HT1080 (cell line): ENCODE measurements at regions not wholly inside any gene's neighbourhood (a gene's known extent, or its start where the extent isn't known, plus 50 kb on each side); places are given as distances from the start of the nearest gene placed in this dataset.
"Not testable (repeated sequence)": the region's sequence is repeated elsewhere in the genome, so short reads cannot be mapped to it uniquely, and the experiment has no call there.

Experiments
- DNase-seq: peaks from one replicate; pipeline ENCODE4 v3.0.0-alpha.2; 2015; ENCODE audit warnings: low read depth

DNA sequence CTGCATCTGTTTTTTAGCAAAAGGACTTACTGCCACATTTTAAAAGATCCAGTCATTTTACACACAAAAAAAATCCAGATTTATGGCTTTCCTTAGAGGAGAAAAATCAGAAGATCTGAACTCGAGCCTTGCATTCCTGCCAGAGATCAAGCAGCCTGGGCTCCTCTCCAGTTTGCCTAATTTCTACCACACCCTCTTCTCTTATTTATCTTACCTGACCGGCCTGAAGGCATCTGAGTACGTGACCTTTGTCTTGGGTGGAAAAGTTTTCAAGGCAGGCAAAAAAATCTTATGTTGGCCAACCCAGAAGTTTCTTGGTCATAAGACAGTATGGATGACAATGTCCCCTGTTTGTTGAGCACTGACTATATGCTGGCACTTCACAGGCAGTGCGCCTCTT, 60.3 kb downstream of the CHRD start:
- no peak for DNase-seq

DNA sequence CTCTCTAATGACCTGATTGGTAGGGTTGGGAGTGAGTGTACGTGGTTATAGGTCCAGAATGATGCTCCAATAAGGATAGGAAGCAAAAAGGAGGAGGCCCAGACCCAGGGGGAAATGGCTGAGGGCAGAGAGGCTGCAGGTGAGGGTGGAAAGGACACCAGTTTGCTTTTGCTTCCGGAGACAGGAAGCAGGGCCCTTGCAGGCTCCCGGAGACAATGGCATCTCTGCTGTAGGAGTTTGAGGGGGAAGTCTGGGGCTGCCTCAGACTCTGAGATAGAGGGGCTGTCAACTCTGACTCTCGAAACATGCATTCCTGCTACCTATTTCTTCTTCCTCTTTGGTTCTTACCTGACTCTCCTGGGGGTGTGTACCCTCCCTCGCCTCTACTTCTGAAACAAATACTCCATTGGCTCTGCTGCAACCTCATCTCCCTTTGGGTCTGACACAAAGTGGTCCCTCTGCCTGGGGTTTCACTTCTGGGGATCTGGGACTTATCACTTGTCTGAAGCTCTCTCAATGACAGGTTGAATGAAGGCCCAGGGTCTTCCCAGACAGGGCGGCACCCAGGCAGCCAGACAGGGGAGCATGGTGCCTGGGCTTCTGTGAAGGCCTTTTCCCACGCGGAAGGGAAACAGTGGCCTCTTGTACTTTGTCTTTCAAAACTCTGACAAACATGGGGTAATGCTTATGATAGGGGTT, 61.5 kb downstream of the CHRD start:
- no peak for DNase-seq

DNA sequence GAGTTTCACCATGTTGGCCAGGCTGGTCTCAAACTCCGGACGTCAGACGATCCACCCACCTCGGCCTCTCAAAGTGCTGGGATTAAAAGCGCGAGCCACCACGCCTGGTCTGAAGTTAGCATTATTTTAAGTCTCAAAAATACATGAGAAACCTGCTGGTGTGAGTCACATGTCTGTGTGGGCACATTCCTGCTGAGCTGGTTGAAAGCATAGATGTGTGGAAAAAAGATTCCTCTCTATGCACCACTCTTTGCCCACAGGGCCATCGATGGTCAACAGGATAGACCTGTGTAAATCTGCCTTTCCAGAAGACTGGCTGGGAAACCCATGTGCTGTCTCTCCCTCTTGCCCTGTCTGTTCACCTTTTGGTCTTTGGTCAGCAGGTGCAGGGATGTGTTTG, 63.5 kb downstream of the CHRD start:
- DNase-seq = peak; percentile 25

DNA sequence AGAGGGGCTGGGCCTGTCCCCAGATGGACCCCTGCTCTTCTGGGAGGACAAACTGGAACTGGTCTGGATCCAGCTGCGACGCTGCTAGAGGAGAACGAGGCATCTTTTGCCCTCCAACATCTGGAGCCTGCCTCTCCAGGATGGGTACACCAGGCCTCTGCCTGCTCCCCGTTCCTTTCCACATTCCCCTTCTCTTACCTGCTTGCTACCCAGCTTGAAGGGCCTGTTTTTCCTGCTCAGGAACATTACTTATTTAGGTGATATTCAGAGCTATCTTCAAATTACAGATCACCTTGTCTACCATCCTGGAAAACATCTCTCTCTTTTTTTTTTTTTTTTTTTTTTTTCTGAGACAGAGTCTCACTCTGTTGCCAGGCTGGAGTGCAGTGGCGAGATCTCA, 64.0 kb downstream of the CHRD start:
- no peak for DNase-seq

DNA sequence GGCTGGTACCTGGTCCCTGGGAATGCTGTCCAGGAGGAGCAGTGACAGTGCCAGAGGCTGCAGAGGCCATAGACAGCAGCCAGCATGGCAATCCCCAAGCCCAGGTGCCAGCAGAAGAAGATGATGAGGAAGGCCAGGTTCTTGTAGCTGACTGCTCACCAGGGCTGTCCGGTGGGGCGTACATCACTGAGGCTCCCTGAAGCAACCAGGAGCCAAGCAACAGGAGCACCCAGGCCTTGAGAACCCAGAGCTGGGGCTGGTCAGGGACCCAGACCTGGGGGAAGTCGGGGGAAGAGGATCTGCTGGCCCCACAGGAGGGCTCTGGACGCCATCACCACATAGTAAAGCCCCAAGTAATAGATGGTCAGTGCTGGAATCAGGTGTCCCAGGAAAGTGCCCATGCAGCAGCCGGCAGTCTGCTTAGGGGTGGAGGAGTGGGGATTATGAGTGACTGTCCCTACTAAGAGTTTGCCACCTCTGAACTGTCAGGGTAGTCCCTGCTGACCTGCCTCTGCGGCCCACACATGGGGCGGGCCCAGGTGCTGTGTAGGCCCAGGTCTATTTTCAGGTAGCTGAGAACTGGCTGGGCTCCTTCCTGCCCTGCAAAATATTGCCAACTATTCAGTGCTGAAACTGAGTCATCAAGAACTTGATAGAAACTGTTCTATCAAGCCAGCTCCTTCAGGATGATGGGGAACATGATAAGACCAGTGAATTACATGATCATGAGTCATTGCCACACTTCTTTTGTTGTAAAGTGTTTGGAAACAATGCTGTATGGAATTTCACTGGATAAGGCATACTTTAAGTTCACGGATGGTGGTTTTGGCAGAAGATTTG, 68.7 kb downstream of the CHRD start:
- peak; percentile 98 for DNase-seq

DNA sequence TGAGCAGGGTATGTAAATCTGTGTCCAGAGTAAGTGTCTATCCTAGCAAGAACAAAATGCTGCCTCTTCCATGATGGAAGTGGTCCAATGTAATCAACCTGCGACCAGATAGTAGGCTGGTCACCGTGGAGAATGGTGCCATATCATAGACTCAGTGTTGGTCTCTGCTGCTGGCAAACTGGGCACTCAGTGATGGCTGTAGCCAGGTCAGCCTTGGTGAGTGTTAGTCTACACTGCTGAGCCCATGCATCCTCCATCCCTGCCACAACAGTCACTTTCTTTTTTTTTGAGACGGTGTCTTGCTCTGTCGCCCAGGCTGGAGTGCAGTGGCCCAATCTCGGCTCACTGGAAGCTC, 69.3 kb downstream of the CHRD start:
- no peak for DNase-seq

DNA sequence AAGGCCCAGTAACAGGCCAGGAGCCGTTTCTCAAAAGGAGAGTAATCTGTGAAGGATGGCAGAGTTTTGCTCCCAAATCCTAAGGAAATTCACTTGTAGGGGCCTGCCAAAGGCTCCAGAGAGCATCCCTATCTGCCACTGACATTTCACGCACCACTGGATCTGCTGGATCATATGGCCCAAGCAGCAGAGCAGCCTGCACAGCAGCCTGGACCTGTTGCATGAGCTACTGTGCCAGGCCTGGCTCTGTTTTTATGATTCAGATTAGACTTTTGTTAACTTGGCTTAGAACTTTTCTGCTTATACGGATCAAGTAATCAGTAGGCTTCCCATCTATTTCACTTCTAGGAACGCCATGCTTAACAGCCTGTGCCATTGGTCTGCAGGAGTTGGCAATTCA, 70.7 kb downstream of the CHRD start:
- no peak for DNase-seq

DNA sequence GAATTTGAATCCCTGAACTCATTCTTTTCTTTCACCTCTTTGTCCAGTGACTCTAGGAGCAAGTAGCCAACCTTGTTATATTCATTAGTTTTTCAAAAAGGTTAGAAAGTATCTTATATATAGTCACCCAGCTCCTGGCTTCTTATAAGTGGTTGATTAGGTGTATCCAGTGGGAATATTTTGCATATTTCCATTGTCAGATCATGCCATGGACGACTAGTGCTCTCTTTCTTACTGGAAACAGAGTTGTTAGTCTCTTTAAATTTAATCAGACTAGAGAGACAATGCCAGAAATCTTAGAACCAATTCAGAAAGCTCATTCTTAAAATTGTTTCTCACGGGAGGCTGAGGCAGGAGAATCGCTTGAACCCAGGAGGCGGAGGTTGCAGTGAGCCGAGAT, 73.4 kb downstream of the CHRD start:
- no peak for DNase-seq

DNA sequence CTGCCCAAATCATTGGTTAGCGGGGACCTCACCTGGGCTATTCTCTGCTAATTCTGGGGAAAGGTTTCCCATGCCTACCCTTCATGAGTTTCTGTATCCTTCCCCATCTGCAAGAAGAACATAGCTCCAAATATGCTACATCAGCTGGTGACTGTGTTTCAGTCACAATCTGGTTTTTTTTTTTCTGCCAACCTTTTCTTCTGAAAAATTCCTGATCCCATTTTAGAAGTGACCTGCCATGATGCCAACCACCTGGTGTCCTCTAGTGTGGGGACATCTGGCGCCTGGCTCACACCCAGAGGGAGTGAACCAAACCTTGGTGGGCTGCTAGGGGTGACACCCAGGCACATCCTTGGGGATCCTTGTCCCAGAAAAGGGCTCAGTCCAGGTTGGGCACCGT, 76.1 kb downstream of the CHRD start:
- DNase-seq = no peak

DNA sequence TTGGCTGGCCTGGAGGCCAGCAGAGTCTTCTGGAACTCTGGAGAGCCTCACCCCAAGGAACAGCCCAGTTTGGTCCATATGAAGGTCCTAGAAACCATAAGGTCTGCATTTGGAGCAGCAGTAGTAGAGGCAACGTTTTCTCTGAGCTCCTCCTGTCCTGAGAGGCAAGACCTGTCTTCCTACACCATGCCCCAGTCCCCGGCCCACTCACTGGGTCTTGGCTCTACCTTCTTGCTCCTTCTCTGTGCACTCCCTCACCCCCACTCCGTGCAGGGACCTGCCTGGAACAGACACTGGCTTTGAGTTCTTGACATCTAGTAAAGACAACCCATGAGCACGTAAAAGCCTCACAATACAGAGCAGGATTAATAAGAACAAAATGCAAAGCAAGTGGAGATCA, 76.6 kb downstream of the CHRD start:
- DNase-seq = no peak

DNA sequence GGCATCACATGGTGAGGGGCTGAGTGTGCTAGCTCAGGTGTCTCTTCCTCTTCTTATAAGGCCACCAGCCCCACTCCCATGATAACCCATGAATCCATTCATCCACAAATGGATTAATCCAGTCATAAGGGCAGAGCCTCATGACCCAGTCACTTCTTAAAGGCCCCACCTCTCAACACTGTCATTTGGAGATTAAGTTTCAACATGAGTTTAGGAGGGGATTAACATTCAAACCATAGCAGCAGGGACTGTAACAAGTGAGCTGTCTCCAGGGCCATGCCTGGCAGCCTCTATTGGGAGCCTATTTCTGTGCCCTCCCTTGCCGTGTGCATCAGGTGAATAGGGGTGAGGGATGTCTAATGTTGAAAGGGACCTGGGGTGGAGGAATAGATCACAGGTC, 77.5 kb downstream of the CHRD start:
- DNase-seq = no peak

DNA sequence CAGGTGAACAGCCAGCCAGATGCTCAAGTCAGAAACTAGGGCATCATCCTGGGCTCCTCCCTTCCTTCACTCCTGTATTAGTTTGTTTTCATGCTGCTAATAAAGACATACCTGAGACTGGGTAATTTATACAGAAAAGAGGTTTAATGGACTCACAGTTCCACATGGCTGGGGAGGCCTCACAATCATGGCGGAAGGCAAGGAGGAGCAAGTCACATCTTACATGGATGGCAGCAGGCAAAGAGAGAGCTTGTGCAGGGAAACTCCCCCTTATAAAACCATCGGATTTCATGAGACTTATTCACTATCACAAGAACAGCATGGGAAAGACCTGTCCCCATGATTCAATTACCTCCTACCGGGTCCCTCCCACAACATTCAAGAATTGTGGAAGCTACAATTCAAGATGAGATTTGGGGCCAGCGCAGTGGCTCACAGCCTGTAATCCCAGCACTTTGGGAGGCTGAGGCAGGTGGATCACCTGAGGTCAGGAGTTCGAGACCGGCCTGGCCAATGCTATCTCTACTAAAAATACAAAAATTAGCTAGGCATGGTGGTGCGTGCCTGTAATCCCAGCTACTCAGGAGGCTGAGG, 78.0 kb downstream of the CHRD start:
- not testable (repeated sequence) for DNase-seq

DNA sequence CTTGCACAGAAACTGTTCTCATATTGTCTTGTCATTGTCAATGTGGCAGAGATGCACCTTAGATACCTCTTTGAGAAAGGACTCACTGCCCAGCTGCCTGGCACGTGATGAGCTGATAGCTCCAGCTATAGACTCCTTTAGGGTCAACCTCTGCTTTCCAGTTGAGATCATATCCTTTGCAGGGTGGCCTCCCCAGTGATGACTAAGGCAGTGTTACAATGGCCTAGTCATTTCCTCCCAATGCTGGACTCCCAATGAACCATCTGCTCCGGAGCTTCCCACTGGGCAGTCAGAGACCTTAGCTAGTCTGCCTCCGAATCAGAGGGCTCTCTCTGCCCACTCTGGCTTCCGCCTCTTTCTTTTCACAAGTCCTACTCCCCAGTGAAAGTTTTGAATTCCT, 79.5 kb downstream of the CHRD start:
- peak; percentile 99 for DNase-seq

DNA sequence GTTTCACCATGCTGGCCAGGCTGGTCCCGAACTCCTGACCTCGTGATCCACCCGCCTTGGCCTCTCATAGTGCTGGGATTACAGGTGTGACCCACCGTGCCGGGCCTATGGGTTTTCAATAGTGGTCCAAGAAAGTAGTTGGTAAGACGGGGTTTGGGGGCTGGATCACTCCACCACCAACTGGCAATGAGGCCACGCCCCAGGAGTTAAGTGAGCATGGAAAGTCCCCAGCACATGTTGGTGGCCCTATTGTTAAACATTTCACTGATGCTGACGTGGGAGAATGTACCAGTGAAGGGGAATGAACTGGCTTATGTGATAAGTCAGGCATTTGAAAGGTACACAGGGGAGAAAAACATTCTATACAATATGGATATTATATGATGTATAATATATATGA, 80.4 kb downstream of the CHRD start:
- DNase-seq = no peak

DNA sequence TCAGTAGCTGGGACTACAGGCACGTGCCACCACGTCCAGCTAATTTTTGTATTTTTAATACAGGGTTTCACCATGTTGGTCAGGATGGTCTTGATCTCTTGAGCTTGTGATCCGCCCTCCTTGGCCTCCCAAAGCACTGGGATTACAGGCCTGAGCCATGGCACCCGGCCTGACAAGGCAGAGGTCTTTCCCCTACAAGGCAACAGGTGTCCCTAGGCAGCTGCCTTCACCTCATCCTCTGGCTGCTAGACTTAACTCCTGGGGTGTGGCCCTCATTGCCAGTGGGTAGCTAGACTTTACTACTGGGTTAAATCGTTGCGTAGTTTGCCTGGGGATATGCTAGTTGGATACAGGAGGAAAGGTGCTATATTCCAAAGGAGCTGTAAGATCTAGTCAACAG, 81.4 kb downstream of the CHRD start:
- DNase-seq = no peak

DNA sequence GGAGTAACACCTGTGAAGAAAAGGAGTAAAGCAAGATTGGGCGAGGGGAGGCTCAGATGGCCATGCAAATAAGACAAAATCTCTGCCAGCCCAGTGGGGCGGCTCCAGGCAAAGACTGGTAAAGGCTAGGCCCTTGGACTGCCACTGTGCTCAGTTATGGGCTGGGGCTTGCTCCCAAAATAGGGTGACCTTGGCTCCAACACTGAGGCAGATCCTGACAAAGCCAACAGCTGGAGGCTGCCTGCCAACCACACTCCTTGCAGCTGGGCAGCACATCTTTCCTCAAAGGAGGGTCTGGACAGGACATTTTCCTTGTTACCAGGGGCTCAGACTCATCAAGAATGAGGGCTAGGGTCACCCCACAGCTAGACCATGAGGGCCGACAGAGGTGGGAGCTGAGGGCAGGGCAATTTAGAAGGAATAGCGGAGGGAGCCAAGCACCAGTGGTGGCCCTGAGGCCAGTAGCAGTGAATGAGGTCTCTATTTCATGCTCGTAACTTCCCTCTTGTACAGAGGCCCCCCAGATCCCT, 86.1 kb downstream of the CHRD start:
- DNase-seq = no peak

DNA sequence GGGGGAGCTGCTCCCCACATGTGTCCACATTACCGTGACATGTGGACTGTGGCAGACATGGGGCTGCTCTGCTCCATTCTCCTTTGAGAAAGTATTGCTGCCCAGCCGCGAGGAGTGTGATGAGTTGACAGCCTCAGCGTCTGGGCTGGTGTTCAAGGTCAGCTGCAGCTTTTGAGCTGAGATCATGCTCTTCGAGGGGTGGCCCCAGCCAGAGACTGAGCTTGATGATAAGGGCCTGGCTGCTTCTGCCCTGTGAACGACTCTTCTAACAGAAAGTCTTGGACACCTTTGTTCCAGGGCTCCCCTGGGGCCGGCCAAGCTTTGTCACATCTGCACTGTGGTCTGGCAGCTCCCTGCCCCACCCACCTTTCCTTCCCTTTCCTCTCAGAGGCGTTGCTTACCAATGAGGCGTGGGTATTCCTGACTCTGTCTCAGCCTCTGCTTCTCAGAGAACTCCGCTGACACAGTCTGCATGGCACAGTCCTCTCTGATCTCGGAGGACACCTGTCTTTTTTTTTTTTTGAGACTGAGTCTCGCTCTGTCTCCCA, 86.6 kb downstream of the CHRD start:
- no peak for DNase-seq

DNA sequence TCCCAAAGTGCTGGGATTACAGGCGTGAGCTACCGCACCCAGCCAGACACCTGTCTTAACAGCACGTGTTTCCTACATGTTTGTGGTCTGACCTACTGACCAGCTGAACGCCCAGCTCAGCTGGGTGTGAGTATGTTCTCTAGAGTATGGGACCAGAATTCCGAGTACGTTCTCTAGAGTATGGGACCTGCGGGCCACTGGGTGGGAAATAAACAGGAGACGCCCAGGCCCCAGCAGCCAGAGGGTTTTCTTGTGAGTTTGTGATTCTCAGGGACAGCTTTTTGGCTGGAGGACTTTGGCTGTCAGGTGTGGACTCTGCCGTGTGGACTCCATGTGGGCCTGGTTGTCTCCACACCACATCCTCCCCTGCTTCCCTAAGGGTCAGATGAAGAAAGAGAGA, 87.3 kb downstream of the CHRD start:
- DNase-seq = no peak

DNA sequence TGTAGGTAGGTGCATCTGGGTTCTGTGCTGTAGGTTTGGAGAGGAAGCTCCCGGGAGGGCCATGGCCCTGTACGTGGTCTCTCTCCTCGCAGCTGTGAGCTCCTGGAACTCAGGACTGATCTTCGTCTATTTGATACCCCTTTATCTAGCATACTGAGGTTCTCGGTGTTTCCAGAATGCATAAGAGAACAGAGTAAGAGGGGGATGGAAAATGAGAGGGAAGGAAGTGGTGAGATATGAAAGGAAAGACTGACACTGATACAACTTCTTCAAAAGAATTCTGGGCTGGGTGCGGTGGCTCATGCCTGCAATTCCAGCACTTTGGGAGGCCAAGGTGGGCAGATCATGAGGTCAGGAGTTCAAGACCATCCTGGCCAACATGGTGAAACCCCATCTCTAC, 90.7 kb downstream of the CHRD start:
- DNase-seq = no peak

DNA sequence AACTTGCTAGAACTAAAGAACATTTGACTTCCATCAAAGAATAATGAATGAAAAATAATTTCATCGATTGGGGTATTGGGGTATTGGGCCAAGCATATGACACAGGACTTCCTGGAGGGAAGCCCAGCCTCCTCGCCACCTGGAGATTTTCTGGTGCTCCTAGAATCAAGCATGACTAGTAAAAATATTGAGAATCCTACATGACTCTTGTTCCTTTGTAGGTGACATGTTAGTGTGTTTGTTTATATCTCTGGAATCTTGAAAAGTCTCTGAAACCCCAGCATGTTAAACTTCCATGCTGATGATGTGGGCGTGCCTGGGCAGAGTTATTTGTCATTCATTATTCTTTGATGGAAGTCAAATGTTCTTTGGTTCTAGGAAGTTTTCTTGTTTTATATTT, 90.1 kb upstream of the EPHB3 start:
- DNase-seq = no peak

DNA sequence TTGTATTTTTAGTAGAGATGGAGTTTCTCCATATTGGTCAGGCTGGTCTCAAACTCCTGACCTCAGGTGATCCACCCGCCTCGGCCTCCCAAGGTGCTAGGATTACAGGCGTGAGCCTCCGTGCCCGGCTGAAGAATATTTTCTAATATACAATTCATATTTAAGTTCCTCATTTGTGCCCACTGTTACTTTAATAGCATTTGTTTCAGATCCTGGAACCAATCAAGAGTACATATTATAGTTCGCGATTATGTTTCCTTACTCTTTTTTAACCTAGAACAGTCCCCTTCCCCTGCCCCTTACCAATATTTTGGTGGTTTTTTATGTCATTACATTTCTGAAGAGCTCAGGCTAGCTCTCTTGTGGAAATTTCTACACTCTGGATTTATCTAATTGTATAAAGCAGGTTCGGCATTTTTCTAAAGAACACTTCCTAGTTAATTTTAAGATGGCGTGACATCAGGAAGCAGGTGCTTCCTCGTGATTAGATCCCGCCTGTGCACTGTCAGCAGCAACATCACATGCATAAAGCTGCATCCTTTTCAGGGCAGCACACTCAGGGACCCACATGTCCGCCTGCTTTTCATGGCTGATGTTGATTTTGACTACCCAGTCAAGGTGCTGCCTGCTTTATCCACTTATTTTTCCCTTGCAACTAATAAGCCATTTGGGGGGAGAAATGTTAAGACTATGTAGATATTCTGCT, 88.7 kb upstream of the EPHB3 start:
- DNase-seq = no peak

DNA sequence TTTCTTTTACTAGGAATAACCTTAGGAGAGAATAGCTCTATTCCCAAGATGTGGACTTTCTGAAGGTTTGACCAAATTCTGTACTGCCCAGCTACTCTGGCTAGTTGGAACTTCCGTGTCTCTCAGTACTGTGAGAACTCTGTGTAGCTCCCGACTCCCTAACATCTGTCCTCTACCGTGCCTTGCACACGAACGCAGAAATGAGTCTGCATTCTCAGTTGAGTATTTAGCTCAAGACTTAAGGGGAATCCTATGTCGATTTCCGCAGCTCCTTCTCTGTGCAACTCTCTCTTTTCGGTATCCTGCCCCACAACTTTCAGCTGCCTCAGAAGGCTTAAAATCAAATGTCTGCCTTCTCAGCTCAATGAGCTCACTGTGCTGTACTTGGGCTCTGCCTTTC, 86.7 kb upstream of the EPHB3 start:
- no peak for DNase-seq
